Fibroblast of the aortic adventitia (primary cell): ENCODE measurements at regions not wholly inside any gene's neighbourhood (a gene's known extent, or its start where the extent isn't known, plus 50 kb on each side); places are given as distances from the start of the nearest gene placed in this dataset.

ENCODE experiments used
- DNase-seq: peaks from one replicate; pipeline ENCODE4 v3.0.0-alpha.2; 2010; ENCODE audit warnings: low read depth
- H3K4me3 ChIP-seq: 2 replicates; pipeline ENCODE4 v1.5.1; 2011; ENCODE audit warnings: low read depth, mild to moderate bottlenecking, control low read depth, low read length, moderate library complexity
- TF ChIP-seq, protein P1 (sequence below): IDR thresholded peaks from 2 replicates; pipeline ENCODE4 v1.5.1; 2011; ENCODE audit warnings: mild to moderate bottlenecking, low read length, control low read depth, inconsistent platforms; ENCODE audit not compliant: insufficient read depth

DNA sequence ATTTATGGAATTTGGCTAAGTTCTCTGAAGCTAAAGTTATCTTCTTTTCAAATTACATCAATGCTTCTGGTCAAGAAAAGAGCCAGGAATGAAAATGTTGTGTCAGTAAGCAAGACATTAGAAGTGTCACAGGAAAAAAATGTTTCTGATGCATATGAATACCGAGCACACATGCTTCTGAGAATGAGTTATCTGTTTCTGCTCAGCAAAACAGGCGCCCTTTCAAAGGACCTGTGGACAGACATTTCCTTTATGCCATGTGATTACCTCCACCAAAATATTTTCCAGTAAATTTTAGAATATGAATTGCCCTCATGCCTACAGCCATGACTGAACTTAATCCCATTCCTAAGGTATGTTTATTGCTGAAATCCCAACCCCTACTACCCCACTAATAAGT, 55.4 kb upstream of the RNF180 start:
- no peak for DNase-seq
- no peak overlapping the region for H3K4me3 ChIP-seq
- TF ChIP-seq, protein P1, sequence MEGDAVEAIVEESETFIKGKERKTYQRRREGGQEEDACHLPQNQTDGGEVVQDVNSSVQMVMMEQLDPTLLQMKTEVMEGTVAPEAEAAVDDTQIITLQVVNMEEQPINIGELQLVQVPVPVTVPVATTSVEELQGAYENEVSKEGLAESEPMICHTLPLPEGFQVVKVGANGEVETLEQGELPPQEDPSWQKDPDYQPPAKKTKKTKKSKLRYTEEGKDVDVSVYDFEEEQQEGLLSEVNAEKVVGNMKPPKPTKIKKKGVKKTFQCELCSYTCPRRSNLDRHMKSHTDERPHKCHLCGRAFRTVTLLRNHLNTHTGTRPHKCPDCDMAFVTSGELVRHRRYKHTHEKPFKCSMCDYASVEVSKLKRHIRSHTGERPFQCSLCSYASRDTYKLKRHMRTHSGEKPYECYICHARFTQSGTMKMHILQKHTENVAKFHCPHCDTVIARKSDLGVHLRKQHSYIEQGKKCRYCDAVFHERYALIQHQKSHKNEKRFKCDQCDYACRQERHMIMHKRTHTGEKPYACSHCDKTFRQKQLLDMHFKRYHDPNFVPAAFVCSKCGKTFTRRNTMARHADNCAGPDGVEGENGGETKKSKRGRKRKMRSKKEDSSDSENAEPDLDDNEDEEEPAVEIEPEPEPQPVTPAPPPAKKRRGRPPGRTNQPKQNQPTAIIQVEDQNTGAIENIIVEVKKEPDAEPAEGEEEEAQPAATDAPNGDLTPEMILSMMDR = no peak

DNA sequence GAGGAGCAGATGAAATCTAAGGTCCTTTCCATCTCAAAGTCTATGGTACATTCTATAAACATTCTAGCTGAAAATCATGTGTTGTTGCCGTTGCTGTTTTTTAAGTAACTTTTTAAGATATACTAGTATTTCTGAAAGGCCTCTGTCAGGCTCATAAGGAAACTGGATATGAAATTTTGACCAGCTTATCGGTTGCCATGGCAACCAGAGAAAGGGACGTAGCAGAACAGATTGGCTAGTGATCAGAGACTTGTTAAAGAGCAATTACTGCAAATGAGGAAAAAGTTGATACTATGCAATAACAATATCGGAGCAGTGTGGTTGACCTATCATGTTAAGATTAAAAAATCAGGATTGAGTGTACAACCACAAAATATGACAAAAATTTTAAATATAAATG, 57.0 kb upstream of the RNF180 start:
- TF ChIP-seq, protein P1 = no peak
- no peak overlapping the region for H3K4me3 ChIP-seq
- DNase-seq = no peak

DNA sequence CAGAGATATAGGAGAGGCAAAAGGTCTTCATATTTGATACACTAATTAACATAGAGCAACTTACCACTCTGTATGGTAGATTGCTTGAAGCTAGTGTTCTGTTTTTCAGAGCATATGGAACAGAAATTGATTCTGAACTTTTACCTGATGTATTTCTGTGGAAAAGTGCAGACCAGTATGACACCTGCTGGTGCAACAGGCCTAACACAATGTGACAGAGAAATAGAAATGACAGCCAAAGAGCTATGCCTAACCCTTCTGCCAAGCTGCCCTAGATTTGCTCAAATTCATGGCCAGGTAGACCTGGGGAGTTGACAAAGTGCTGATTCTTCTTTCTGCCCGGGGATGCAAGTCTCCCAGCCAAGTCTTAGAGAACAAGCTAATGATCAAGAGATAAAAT, 65.4 kb upstream of the RNF180 start:
- H3K4me3 ChIP-seq = no peak overlapping the region
- no peak for DNase-seq
- TF ChIP-seq, protein P1 = no peak

DNA sequence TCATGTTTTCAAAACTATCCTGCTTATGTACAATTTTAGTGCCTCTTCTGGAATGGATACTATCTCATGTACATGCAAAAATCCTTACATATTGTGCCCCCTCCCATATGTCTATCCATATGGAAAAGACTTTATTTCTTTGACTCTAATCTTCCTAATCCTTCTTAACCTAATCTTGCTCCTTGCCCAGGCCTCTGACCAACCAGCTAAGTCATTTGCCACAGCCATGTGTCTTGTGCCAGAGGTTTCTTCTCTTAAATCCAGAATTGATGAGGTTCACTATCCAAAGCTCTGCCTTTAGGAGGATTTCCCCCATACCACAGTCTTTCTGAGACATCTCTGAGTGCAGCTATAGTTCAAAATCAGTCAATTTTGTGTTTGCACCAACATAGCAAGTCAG, 68.9 kb upstream of the RNF180 start:
- H3K4me3 ChIP-seq = no peak overlapping the region
- DNase-seq = no peak
- TF ChIP-seq, protein P1 = no peak

DNA sequence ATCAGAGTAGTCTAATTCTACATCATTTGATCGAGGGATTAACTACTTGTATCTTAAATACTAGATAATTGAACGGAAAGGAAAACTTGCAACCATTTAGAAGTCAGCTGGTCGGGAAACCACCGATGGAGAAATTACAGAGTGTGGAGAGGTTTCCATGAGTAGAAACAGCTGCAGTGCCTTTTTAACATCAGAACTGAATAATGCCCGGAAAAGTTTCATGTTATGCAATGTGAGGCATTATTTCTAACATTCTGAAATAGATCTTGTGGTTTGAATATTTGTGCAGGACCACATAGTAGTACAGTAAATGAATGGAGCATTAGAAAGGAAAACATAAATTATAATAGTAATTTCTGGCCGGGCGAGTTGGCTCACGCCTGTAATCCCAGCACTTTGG, 88.1 kb upstream of the RNF180 start:
- TF ChIP-seq, protein P1 = no peak
- no peak overlapping the region for H3K4me3 ChIP-seq
- no peak for DNase-seq

DNA sequence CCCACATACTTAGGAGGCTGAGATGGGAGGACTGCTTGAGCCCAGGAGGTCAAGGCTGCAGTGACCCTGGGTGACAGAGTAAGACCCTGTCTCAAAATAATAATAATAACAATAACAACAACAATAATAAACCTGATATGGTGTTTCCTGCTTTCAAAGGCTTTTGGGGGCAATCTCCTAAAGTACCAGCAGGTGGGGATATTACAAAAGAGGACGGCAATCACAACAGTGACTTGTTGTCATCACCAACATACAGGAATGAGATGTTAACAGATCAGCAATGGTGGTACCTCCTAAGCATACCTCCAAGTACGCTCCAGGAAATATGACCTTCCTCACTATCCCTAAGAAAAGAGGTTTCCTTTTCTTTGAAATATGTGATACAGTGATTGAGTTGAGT, 91.1 kb upstream of the RNF180 start:
- peak; percentile 46 for DNase-seq

DNA sequence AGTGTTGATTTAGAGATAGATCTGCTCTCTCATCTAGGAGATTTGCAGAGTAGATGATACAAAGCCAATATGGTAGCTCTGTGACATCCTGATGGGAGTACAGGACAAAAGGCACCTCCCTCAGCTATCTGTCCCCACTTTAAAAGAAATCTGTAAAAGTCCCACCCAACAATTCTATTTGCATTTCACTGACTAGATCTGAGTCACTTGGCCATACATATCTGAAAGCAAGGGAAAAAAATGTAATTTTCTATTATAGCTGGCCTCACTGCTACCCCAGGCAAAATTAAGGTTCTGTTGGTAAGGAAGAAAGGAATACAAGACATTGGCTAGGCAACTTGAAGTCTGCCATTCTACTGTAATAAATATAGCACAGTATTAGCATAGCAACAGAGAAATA, 96.2 kb upstream of the RNF180 start:
- TF ChIP-seq, protein P1 = no peak
- H3K4me3 ChIP-seq = no peak overlapping the region
- no peak for DNase-seq

More for the DNA sequence above, 91.1 kb upstream of the RNF180 start:
- H3K4me3 ChIP-seq = no peak overlapping the region
- TF ChIP-seq, protein P1 = peak; percentile 73
